Left lung (tissue), 4 donors: ENCODE measurements at regions not wholly inside any gene's neighbourhood (a gene's known extent, or its start where the extent isn't known, plus 50 kb on each side); places are given as distances from the start of the nearest gene placed in this dataset.

Experiments used
- ATAC-seq: fragments of 200-7000 bp; cut with Tn5 transposase; one replicate; pipeline ENCODE4 v1.9.1; 2020; ENCODE audit warnings: moderate library complexity
- DNase-seq, 4 donors: peaks; one replicate each; pipeline ENCODE4 v3.0.0-alpha.2; 2013 to 2020
- H3K27ac ChIP-seq, 2 donors: fragments of 200-600 bp; sonication (generic) in 1 of 2; one replicate each; pipeline versions ENCODE4 v1.5.0 to v1.8.0; 2020 to 2021
- H3K27me3 ChIP-seq, 2 donors: fragments of 200-600 bp; sonication (generic) in 1 of 2; one replicate each; pipeline versions ENCODE4 v1.5.0 to v1.8.0; 2020 to 2021
- H3K36me3 ChIP-seq, 2 donors: fragments of 200-600 bp; sonication (generic) in 1 of 2; one replicate each; pipeline versions ENCODE4 v1.5.0 to v1.8.0; 2020 to 2021
- H3K4me1 ChIP-seq, 2 donors: fragments of 200-600 bp; one replicate each; pipeline ENCODE4 v1.8.0; 2021
- H3K4me3 ChIP-seq, 2 donors: fragments of 200-600 bp; sonication (generic) in 1 of 2; one replicate each; pipeline versions ENCODE4 v1.5.0 to v1.8.0; 2020 to 2021; ENCODE audit warnings: mild to moderate bottlenecking in 1 of 2
- H3K9me3 ChIP-seq, 2 donors: fragments of 200-600 bp; sonication (generic) in 1 of 2; one replicate each; pipeline versions ENCODE4 v1.5.0 to v1.8.0; 2020 to 2021
- CTCF ChIP-seq, 2 donors: fragments of 200-600 bp; sonication (generic) in 1 of 2; IDR thresholded peaks; one replicate each; pipeline versions ENCODE4 v1.5.0 to v1.8.0; 2021; ENCODE audit warnings: antibody characterized with exemption in 2 of 2
- intact Hi-C, 2 donors: fragments of 100-400 bp; cut with DNase I; formaldehyde crosslinking; loops; one replicate each; pipeline versions ENCODE4 v1.11.2 to v1.14.2; 2022
- donor health status: DM: no; HTN: yes; CAD: no.
- donor health status: DM: no; HTN: no; CAD: no.

GRCh38 chr5:74433896-74434829 lies 206.4 kb downstream of the ENC1 start:
- DNase-seq (no peak), ATAC-seq (peak; percentile 66)
- Histone ChIP-seq H3K36me3 (no peaks in the 10 kb centered on the region), H3K27me3 (no peaks in the 10 kb centered on the region), H3K27ac (peak overlapping the region; percentile 13 to 80), H3K9me3 (no peaks in the 10 kb centered on the region), H3K4me3 (no peak overlapping the region), H3K4me1 (peaks cover 3 to 43% of the 10 kb centered on the region in 2 donors)
- intact Hi-C loops: no loop called here
- TF ChIP-seq CTCF (IDR thresholded peaks at IDR 0.05): no peak

- no peak for TF ChIP-seq CTCF (IDR thresholded peaks at IDR 0.05)
- Histone ChIP-seq H3K27ac (peak overlapping the region in 1 of 2 donors; percentile 80), H3K9me3 (no peaks in the 10 kb centered on the region), H3K4me1 (peaks cover 3 to 43% of the 10 kb centered on the region in 2 donors), H3K4me3 (no peak overlapping the region), H3K27me3 (no peaks in the 10 kb centered on the region), H3K36me3 (no peaks in the 10 kb centered on the region)
- ATAC-seq: peak; percentile 68
- intact Hi-C loops: no loop called here
- DNase-seq: no peak
These were observed 207.2 kb downstream of the ENC1 start for GRCh38 chr5:74433255-74433895.

- Histone ChIP-seq H3K27ac (peak overlapping the region in 1 of 2 donors; percentile 80), H3K9me3 (no peaks in the 10 kb centered on the region), H3K36me3 (no peaks in the 10 kb centered on the region), H3K27me3 (no peaks in the 10 kb centered on the region), H3K4me3 (no peak overlapping the region), H3K4me1 (peaks cover 3 to 43% of the 10 kb centered on the region in 2 donors)
- ATAC-seq: no peak
- intact Hi-C loops: no loop called here
- no peak for TF ChIP-seq CTCF (IDR thresholded peaks at IDR 0.05)
- no peak for DNase-seq
These were observed 207.8 kb downstream of the ENC1 start for GRCh38 chr5:74432721-74433120.

GRCh38 chr5:74432216-74432615 lies 208.3 kb downstream of the ENC1 start:
- Histone ChIP-seq H3K9me3 (no peaks in the 10 kb centered on the region), H3K4me3 (no peak overlapping the region), H3K36me3 (no peaks in the 10 kb centered on the region), H3K4me1 (peaks cover 3 to 43% of the 10 kb centered on the region in 2 donors), H3K27ac (no peak overlapping the region), H3K27me3 (no peaks in the 10 kb centered on the region)
- intact Hi-C loops: no loop called here
- ATAC-seq: peak; percentile 61
- DNase-seq: peak in 1 of 4 donors; percentile 47
- no peak for TF ChIP-seq CTCF (IDR thresholded peaks at IDR 0.05)

- Histone ChIP-seq H3K27ac (no peak overlapping the region), H3K27me3 (no peaks in the 10 kb centered on the region), H3K36me3 (no peaks in the 10 kb centered on the region), H3K4me3 (no peak overlapping the region), H3K9me3 (no peaks in the 10 kb centered on the region), H3K4me1 (peaks cover 3 to 43% of the 10 kb centered on the region in 2 donors)
- DNase-seq: no peak
- ATAC-seq: no peak
- intact Hi-C loops: no loop called here
- TF ChIP-seq CTCF (IDR thresholded peaks at IDR 0.05): no peak
These were observed 209.2 kb downstream of the ENC1 start for GRCh38 chr5:74431290-74431669.
